Naive B cell (primary cell): ENCODE measurements at regions not wholly inside any gene's neighbourhood (a gene's known extent, or its start where the extent isn't known, plus 50 kb on each side); places are given as distances from the start of the nearest gene placed in this dataset.
A peak's percentile ranks its signal among the peaks of the same experiment; 100 is the strongest.

Experiments
- ATAC-seq, 2 donors: fragments of 150-1000 bp; cut with Tn5 transposase; 2 replicates each; pipeline ENCODE4 v1.10.0; 2021; ENCODE audit warnings: low read depth in 2 of 2, mild to moderate bottlenecking in 2 of 2, moderate library complexity in 2 of 2
- DNase-seq: peaks from one replicate; pipeline ENCODE4 v3.0.0; 2022
- H3K27ac Mint-ChIP-seq, 6 donors: one replicate each; pipeline ENCODE4 v1.8.0; 2020 to 2022; ENCODE audit warnings: mild to moderate bottlenecking in 6 of 6, mixed read lengths in 6 of 6, moderate library complexity in 5 of 6, inconsistent platforms in 2 of 6
- H3K27me3 Mint-ChIP-seq, 3 donors: one replicate each; pipeline ENCODE4 v1.8.0; 2021 to 2022; ENCODE audit warnings: mixed read lengths in 3 of 3, mild to moderate bottlenecking in 1 of 3
- H3K36me3 Mint-ChIP-seq, 2 donors: one replicate each; pipeline ENCODE4 v1.8.0; 2020 to 2022; ENCODE audit warnings: mixed read lengths in 2 of 2, inconsistent platforms in 1 of 2, mild to moderate bottlenecking in 1 of 2
- H3K4me1 Mint-ChIP-seq, 3 donors: one replicate each; pipeline ENCODE4 v1.8.0; 2020 to 2022; ENCODE audit warnings: mixed read lengths in 3 of 3, inconsistent platforms in 1 of 3, mild to moderate bottlenecking in 1 of 3, moderate library complexity in 1 of 3
- H3K4me3 Mint-ChIP-seq, 8 donors: one replicate each; pipeline ENCODE4 v1.8.0; 2020 to 2022; ENCODE audit warnings: mild to moderate bottlenecking in 8 of 8, mixed read lengths in 8 of 8, moderate library complexity in 8 of 8, inconsistent platforms in 2 of 8
- H3K9me3 Mint-ChIP-seq, 7 donors: one replicate each; pipeline ENCODE4 v1.8.0; 2020 to 2022; ENCODE audit warnings: mixed read lengths in 7 of 7, mild to moderate bottlenecking in 5 of 7, inconsistent platforms in 2 of 7, moderate library complexity in 1 of 7

DNA sequence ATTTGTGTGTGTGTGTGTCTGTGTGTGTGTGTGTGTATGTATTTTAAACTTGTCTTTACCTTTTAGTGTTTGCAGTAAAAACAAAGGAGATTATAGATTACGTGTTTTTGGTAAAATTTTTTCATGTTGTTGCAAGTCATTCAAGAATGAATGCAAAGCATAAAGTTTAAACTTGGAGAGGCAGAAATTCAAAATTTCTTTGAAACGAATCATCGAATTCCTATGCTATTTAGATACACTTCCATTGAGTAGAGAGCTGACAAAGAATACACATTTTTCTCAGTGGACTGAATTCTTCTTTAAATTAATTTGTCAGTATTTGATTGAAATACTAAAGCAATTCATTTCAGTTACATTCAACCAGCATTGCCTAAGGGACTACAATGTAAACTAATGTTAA lies 66.0 kb upstream of the HDAC9 start:
- peaks cover 0 to 6% (median 0%) of the 10 kb centered on the region in 7 donors for H3K9me3 Mint-ChIP-seq
- H3K27ac Mint-ChIP-seq = peak overlapping the region in 1 of 6 donors; percentile 25
- peaks cover 9 to 31% of the 10 kb centered on the region in 2 donors for H3K36me3 Mint-ChIP-seq
- no peaks in the 10 kb centered on the region for H3K27me3 Mint-ChIP-seq
- no peak for DNase-seq
- ATAC-seq = no peak
- peaks cover 13 to 45% (median 14%) of the 10 kb centered on the region in 3 donors for H3K4me1 Mint-ChIP-seq
- no peak overlapping the region for H3K4me3 Mint-ChIP-seq

DNA sequence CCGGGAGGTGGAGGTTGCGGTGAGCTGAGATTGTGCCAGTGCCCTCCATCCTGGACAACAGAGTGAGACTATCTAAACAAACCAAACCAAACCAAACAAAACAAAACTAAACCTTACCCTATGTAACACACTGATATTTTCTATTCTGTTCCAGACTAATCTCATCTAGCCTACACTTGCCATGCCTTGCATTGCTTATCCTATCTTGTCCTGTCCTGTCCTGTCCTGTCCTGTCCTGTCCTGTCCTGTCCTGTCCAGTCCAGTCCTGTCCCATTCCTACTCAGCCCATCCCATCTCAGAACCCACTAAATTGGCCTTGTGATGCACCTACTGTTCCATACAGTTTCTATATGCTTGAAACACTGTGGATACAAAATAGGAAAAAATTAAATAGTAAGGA lies 64.7 kb upstream of the HDAC9 start:
- peak overlapping the region in 1 of 6 donors; percentile 32 for H3K27ac Mint-ChIP-seq
- no peak overlapping the region for H3K4me3 Mint-ChIP-seq
- ATAC-seq = no peak
- DNase-seq = no peak
- peaks cover 9 to 31% of the 10 kb centered on the region in 2 donors for H3K36me3 Mint-ChIP-seq
- no peaks in the 10 kb centered on the region for H3K27me3 Mint-ChIP-seq
- peaks cover 0 to 6% (median 0%) of the 10 kb centered on the region in 7 donors for H3K9me3 Mint-ChIP-seq
- peaks cover 11 to 41% (median 14%) of the 10 kb centered on the region in 3 donors for H3K4me1 Mint-ChIP-seq

DNA sequence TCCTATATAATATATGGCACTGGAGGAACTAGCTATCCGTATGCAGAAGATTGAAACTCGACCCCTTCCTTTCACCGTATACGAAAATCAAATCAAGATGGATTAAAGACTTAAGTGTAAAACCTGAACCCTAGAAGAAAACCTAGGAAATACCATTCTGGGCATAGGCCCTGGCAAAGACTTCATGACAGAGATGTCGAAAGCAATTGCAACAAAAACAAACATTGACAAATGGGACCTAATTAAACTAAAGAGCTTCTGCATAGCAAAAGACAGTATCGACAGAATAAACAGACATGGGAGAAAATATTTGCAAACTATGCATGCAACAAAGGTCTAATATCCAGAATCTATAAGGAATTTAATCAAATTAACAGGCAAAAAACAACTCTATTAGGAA lies 61.4 kb upstream of the HDAC9 start:
- DNase-seq (no peak), ATAC-seq (no peak)
- Mint-ChIP-seq H3K27me3 (no peaks in the 10 kb centered on the region), H3K4me3 (no peak overlapping the region), H3K9me3 (peaks cover 0 to 4% (median 0%) of the 10 kb centered on the region in 7 donors), H3K36me3 (peaks cover 0 to 15% of the 10 kb centered on the region in 2 donors), H3K4me1 (peaks cover 5 to 38% (median 8%) of the 10 kb centered on the region in 3 donors), H3K27ac (peak overlapping the region in 1 of 6 donors; percentile 55)

DNA sequence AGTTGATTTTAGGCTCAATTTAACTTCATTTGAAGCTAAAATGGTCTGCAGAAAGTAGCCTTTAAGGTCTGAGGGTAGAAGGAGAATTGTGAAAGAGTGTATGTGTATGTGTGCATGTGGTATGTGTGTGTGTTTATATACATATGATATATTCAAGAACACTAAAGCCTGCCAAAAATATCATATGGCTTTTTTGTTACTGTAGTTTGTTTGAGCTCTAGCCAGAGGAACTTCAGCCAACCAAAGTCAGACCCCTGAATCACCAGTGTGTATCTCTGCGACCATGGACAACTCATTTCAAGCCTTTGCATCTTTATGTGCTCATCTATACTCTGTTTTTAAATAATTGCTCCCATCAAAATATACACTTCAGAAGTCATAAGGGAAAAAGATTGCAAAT lies 58.4 kb upstream of the HDAC9 start:
- DNase-seq = no peak
- H3K27ac Mint-ChIP-seq = no peak overlapping the region
- peaks cover 2 to 43% (median 5%) of the 10 kb centered on the region in 3 donors for H3K4me1 Mint-ChIP-seq
- ATAC-seq = no peak
- H3K4me3 Mint-ChIP-seq = no peak overlapping the region
- peaks cover 0 to 4% (median 0%) of the 10 kb centered on the region in 7 donors for H3K9me3 Mint-ChIP-seq
- no peaks in the 10 kb centered on the region for H3K27me3 Mint-ChIP-seq
- peaks cover 0 to 3% of the 10 kb centered on the region in 2 donors for H3K36me3 Mint-ChIP-seq

DNA sequence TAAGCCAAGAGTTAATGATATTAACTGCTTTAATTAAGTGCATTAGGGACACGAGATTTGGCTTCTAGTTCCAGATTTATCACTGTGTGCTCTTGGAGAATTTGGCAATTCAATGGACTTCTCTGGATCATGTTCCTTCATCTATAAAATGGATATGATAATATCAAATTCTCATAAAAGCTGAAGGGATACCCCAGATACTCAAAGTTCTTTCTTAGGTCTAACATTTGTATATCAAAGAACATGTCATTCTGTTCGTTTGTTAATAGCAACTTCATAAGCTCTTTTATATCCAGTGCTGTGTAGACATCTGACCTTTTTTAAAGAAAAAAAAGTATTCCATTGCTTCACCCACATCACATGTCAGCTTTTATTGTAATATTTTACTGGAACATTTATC lies 54.6 kb upstream of the HDAC9 start:
- no peak overlapping the region for H3K4me3 Mint-ChIP-seq
- peaks cover 3 to 38% (median 11%) of the 10 kb centered on the region in 3 donors for H3K4me1 Mint-ChIP-seq
- DNase-seq (no peak), ATAC-seq (no peak)
- H3K36me3 Mint-ChIP-seq = no peaks in the 10 kb centered on the region
- peaks cover 0 to 1% (median 0%) of the 10 kb centered on the region in 7 donors for H3K9me3 Mint-ChIP-seq
- no peak overlapping the region for H3K27ac Mint-ChIP-seq
- H3K27me3 Mint-ChIP-seq = no peaks in the 10 kb centered on the region

DNA sequence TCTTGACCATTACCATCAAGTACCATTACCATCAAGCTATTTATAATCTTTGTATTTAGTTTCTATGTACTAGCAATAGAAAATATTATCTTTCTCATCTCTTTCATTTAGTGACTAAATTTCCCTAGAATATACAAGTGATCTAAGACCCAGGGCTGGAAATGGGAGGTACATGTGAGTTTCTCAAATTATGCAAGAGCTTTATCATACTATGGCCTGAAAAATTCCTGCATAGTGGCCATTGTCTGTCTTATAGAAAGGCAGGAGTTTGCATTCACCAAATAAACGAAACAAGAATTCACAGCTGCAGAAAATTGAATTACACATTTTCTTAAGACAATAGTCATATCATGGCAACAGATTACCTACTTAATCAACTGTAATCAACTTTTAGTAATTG lies 50.7 kb upstream of the HDAC9 start:
- Mint-ChIP-seq H3K27me3 (no peaks in the 10 kb centered on the region), H3K27ac (peak overlapping the region in 1 of 6 donors; percentile 44), H3K4me3 (no peak overlapping the region), H3K36me3 (peaks cover 0 to 4% of the 10 kb centered on the region in 2 donors), H3K9me3 (peaks cover 0 to 1% (median 0%) of the 10 kb centered on the region in 7 donors), H3K4me1 (peaks cover 3 to 20% (median 7%) of the 10 kb centered on the region in 3 donors)
- no peak for DNase-seq
- no peak for ATAC-seq

DNA sequence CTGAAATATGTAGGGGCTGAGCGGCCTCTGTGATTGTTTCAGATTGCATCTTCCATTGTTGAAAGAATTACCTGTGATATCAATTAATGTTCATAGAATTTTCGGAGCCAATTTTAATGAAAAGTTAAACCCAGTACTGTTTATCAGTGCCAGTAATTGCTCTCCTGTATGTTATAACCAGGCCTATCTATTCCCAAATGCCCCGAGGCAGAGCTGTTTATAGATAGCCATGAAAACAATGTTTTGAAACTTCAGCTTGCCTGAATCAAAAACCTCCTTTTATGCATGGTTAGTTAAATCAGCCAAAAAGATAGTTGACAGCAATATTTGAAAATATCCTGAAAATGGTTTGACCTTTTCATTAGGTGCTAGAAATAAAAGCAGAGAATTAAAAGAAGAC lies 50.1 kb upstream of the HDAC9 start:
- H3K27me3 Mint-ChIP-seq = no peaks in the 10 kb centered on the region
- H3K9me3 Mint-ChIP-seq = peaks cover 0 to 1% (median 0%) of the 10 kb centered on the region in 7 donors
- DNase-seq = no peak
- no peak overlapping the region for H3K4me3 Mint-ChIP-seq
- H3K36me3 Mint-ChIP-seq = peaks cover 2 to 7% of the 10 kb centered on the region in 2 donors
- H3K4me1 Mint-ChIP-seq = peaks cover 3 to 20% (median 7%) of the 10 kb centered on the region in 3 donors
- ATAC-seq = no peak
- peak overlapping the region in 1 of 6 donors; percentile 15 for H3K27ac Mint-ChIP-seq
